ENCODE measurements at regions not wholly inside any gene's neighbourhood (a gene's known extent, or its start where the extent isn't known, plus 50 kb on each side); places are given as distances from the start of the nearest gene placed in this dataset.

GRCh38 chr5:2130361-2130760 is 247.6 kb upstream of the IRX4 start:
- TF ChIP-seq CTCF (IDR thresholded peaks at IDR 0.05) (no peak), POLR2AphosphoS5 (IDR thresholded peaks at IDR 0.05) (no peak), POLR2A (IDR thresholded peaks at IDR 0.05) (no peak)

Data from suprapubic skin (tissue), 4 donors.